Glutamatergic neuron (in vitro differentiated cells): ENCODE measurements at regions not wholly inside any gene's neighbourhood (a gene's known extent, or its start where the extent isn't known, plus 50 kb on each side); places are given as distances from the start of the nearest gene placed in this dataset.

Experiments used
- DNase-seq: peaks from one replicate; pipeline ENCODE4 v3.0.0; 2022
- H3K27ac Mint-ChIP-seq: one replicate; pipeline ENCODE4 v1.8.0; 2020; ENCODE audit warnings: mild to moderate bottlenecking, mixed read lengths, inconsistent platforms; ENCODE audit not compliant: unreplicated experiment
- H3K27me3 Mint-ChIP-seq: one replicate; pipeline ENCODE4 v1.8.0; 2020; ENCODE audit warnings: mild to moderate bottlenecking, moderate library complexity, mixed read lengths, inconsistent platforms; ENCODE audit not compliant: unreplicated experiment
- H3K36me3 Mint-ChIP-seq: one replicate; pipeline ENCODE4 v1.8.0; 2020; ENCODE audit warnings: mild to moderate bottlenecking, mixed read lengths, inconsistent platforms; ENCODE audit not compliant: unreplicated experiment
- H3K4me1 Mint-ChIP-seq: one replicate; pipeline ENCODE4 v1.8.0; 2020; ENCODE audit warnings: mild to moderate bottlenecking, low read depth, mixed read lengths, inconsistent platforms; ENCODE audit not compliant: unreplicated experiment
- H3K4me3 Mint-ChIP-seq: one replicate; pipeline ENCODE4 v1.8.0; 2020; ENCODE audit warnings: mild to moderate bottlenecking, mixed read lengths, inconsistent platforms; ENCODE audit not compliant: unreplicated experiment
- H3K9me3 Mint-ChIP-seq: one replicate; pipeline ENCODE4 v1.8.0; 2020; ENCODE audit warnings: mild to moderate bottlenecking, moderate library complexity, mixed read lengths, inconsistent platforms; ENCODE audit not compliant: unreplicated experiment
- TF ChIP-seq, protein P1 (sequence below): fragments of 200-600 bp; sonication (generic); IDR thresholded peaks from one replicate; pipeline ENCODE4 v1.5.0; 2021; ENCODE audit not compliant: partially characterized antibody, unreplicated experiment

DNA sequence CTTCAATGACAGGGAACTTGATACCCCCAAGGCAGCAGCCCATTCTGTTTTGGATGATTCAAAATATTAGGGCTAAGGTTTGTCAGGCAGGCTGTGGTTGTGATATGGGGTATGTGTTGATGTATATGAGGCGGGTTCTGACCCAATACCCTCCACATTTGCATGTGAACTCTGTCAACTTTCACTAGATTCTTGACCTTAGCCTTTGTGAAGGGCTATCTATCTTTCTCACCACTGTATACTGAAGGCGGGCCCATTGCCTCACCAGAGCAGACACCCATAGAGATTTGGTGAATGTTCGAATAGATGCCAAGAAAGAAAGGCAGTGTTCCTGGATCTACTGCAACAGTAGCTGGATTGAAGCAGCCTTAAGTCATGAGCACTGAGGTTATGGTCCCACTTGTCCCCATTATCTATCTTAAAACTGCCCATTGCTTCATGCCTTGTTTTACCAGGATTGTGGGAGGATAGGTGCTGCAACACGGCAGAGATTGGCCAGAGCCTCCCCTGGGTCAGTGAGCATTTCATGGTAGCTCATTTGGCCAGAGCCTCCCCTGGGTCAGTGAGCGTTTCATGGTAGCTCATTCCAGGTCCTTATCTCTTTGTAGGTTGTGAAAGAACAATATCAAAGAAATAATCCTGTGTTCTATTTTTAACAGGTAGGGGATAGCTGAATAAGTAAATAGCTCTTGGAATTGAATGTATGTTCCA is 399.6 kb downstream of the TMEM135 start:
- H3K9me3 Mint-ChIP-seq, result no peaks in the 10 kb centered on the region
- H3K36me3 Mint-ChIP-seq, result no peaks in the 10 kb centered on the region
- H3K4me1 Mint-ChIP-seq, result no peaks in the 10 kb centered on the region
- H3K4me3 Mint-ChIP-seq, result no peak overlapping the region
- no peak for DNase-seq
- TF ChIP-seq, protein P1, sequence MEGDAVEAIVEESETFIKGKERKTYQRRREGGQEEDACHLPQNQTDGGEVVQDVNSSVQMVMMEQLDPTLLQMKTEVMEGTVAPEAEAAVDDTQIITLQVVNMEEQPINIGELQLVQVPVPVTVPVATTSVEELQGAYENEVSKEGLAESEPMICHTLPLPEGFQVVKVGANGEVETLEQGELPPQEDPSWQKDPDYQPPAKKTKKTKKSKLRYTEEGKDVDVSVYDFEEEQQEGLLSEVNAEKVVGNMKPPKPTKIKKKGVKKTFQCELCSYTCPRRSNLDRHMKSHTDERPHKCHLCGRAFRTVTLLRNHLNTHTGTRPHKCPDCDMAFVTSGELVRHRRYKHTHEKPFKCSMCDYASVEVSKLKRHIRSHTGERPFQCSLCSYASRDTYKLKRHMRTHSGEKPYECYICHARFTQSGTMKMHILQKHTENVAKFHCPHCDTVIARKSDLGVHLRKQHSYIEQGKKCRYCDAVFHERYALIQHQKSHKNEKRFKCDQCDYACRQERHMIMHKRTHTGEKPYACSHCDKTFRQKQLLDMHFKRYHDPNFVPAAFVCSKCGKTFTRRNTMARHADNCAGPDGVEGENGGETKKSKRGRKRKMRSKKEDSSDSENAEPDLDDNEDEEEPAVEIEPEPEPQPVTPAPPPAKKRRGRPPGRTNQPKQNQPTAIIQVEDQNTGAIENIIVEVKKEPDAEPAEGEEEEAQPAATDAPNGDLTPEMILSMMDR, result no peak
- no peak overlapping the region for H3K27ac Mint-ChIP-seq
- peaks cover 2% of the 10 kb centered on the region for H3K27me3 Mint-ChIP-seq

DNA sequence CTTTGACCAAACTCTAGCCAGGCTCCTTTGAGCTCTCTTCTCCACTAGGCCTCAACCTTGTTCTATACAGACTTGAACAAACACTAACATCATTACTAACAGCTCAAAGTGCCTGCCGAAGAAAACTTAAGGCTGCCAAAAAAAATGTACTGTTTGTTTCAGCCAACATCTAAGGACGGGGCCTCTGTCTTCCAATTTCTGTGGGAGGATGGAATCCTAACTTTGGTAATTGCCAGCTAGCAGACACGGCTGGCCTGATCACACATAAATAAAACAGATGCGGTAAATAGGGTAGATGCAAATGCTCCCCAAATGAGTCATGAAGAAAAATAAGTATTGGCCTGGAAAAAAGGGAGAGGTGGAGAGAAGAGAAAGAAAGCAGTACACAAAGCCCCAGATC is 394.3 kb downstream of the TMEM135 start:
- no peaks in the 10 kb centered on the region for H3K4me1 Mint-ChIP-seq
- H3K27me3 Mint-ChIP-seq, result no peaks in the 10 kb centered on the region
- H3K27ac Mint-ChIP-seq, result no peak overlapping the region
- no peaks in the 10 kb centered on the region for H3K9me3 Mint-ChIP-seq
- no peak overlapping the region for H3K4me3 Mint-ChIP-seq
- no peaks in the 10 kb centered on the region for H3K36me3 Mint-ChIP-seq
- TF ChIP-seq, protein P1, result no peak
- DNase-seq, result no peak

DNA sequence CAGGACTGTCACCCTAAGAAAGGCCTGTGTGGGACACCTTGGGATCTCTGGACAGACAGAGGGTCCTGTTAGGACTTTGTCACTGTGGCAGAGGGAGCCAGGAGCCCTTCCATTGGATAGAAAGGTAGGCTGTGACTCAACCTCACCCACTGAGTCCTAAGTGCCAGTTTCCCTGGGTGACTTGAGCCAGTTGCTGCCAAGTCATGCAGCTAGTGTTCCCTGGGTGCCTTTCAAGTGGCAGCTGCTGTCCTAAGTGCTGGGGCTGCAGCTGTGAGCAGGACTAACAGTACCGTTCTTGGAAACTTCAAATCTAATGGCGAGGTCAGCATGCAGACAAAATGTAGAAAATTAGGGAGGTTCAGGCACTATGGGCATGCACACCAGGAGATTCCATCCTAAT is 393.7 kb downstream of the TMEM135 start:
- Mint-ChIP-seq H3K4me1 (no peaks in the 10 kb centered on the region), H3K27ac (no peak overlapping the region), H3K9me3 (no peaks in the 10 kb centered on the region), H3K27me3 (no peaks in the 10 kb centered on the region), H3K36me3 (no peaks in the 10 kb centered on the region), H3K4me3 (no peak overlapping the region)
- DNase-seq, result no peak
- TF ChIP-seq, protein P1, result no peak

DNA sequence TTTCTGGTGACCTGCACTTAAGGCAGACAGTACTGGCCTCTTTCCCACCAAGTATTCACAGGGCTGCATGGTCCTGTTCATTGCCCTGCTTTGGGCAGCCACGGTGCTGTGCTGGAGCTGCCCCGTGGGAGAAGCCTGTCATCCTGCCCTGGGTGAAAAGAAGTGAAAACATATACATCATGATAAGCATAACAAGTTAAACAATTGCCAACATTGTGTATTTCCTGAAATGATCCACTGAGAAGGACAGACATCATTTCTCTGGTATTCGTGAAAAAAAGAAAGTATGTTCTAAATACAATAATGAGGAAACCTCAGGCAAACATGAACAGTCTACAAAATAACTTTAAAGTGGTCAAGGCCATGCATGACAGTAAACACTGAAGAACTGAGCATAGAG is 393.1 kb downstream of the TMEM135 start:
- Mint-ChIP-seq H3K36me3 (no peaks in the 10 kb centered on the region), H3K27ac (no peak overlapping the region), H3K27me3 (no peaks in the 10 kb centered on the region), H3K9me3 (no peaks in the 10 kb centered on the region), H3K4me3 (no peak overlapping the region), H3K4me1 (no peaks in the 10 kb centered on the region)
- TF ChIP-seq, protein P1, result no peak
- DNase-seq, result no peak

DNA sequence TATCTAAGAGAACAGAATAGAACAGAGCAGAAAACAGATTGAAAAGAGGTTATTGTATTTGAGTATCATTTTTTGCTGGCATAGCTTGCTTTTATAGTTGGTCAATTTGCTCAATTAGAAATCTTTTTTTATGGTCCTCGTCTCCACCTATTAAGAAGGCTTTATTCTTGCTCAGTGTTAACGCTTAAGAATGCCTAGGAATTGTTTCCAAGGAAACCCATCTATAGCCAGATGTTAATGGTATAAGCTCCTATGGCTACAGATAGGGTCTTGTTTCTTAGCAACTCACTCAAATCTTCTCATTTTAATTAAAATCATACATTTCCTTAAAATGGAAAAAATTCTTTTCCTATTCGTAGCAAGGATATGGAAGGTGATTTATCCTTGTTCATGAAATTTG is 392.3 kb downstream of the TMEM135 start:
- TF ChIP-seq, protein P1, result no peak
- Mint-ChIP-seq H3K4me1 (no peaks in the 10 kb centered on the region), H3K27ac (no peak overlapping the region), H3K4me3 (no peak overlapping the region), H3K36me3 (no peaks in the 10 kb centered on the region), H3K27me3 (no peaks in the 10 kb centered on the region), H3K9me3 (no peaks in the 10 kb centered on the region)
- no peak for DNase-seq
